ENCODE measurements at regions not wholly inside any gene's neighbourhood (a gene's known extent, or its start where the extent isn't known, plus 50 kb on each side); places are given as distances from the start of the nearest gene placed in this dataset.

- no peaks in the 10 kb centered on the region for H3K4me1 ChIP-seq
- TF ChIP-seq EP300 (IDR thresholded peaks at IDR 0.05) (no peak), CTCF (IDR thresholded peaks at IDR 0.05) (no peak), POLR2A (IDR thresholded peaks at IDR 0.05) (no peak), POLR2AphosphoS5 (IDR thresholded peaks at IDR 0.05) (no peak)
- H3K27me3 ChIP-seq, result no peaks in the 10 kb centered on the region
- no peaks in the 10 kb centered on the region for H3K36me3 ChIP-seq
- H3K9me3 ChIP-seq, result no peaks in the 10 kb centered on the region
- DNase-seq, result no peak
- H3K27ac ChIP-seq, result no peak overlapping the region
- 79 to 85% methylated on average over 3 of the region's 3 CpGs for WGBS, 2 donors
- intact Hi-C loops (cut with DNase I), result no loop called here
- no peak overlapping the region for H3K4me3 ChIP-seq
Observed at GRCh38 chr12:27896419-27896990, 76.0 kb downstream of the PTHLH start.

- Histone ChIP-seq H3K4me1 (no peaks in the 10 kb centered on the region), H3K27me3 (no peaks in the 10 kb centered on the region), H3K36me3 (no peaks in the 10 kb centered on the region), H3K27ac (no peak overlapping the region), H3K4me3 (no peak overlapping the region), H3K9me3 (no peaks in the 10 kb centered on the region)
- 73 to 98% methylated on average over 3 of the region's 3 CpGs for WGBS, 2 donors
- no peak for DNase-seq
- no peak for TF ChIP-seq CTCF (IDR thresholded peaks at IDR 0.05)
- no peak for TF ChIP-seq POLR2AphosphoS5 (IDR thresholded peaks at IDR 0.05)
- no peak for TF ChIP-seq POLR2A (IDR thresholded peaks at IDR 0.05)
- TF ChIP-seq EP300 (IDR thresholded peaks at IDR 0.05), result no peak
- intact Hi-C loops (cut with DNase I), result no loop called here
Observed at GRCh38 chr12:27894309-27894708, 78.2 kb downstream of the PTHLH start.

GRCh38 chr12:27879708-27880107, 92.8 kb downstream of the PTHLH start:
- no peaks in the 10 kb centered on the region for H3K36me3 ChIP-seq
- H3K4me1 ChIP-seq, result no peaks in the 10 kb centered on the region
- H3K4me3 ChIP-seq, result no peak overlapping the region
- intact Hi-C loops (cut with DNase I), result no loop called here
- no peaks in the 10 kb centered on the region for H3K27me3 ChIP-seq
- H3K9me3 ChIP-seq, result peaks cover 0 to 5% (median 0%) of the 10 kb centered on the region in 4 donors
- no peak for DNase-seq
- TF ChIP-seq POLR2A (IDR thresholded peaks at IDR 0.05), result no peak
- no peak for TF ChIP-seq CTCF (IDR thresholded peaks at IDR 0.05)
- no peak for TF ChIP-seq POLR2AphosphoS5 (IDR thresholded peaks at IDR 0.05)
- no peak for TF ChIP-seq EP300 (IDR thresholded peaks at IDR 0.05)
- no peak overlapping the region for H3K27ac ChIP-seq

GRCh38 chr12:27875677-27876076, 95.6 kb upstream of the MANSC4 start:
- 0% methylated on average over 2 of the region's 2 CpGs for WGBS, 2 donors

More at GRCh38 chr12:27875677-27876076, 95.6 kb upstream of the MANSC4 start:
- Histone ChIP-seq H3K36me3 (no peaks in the 10 kb centered on the region), H3K4me1 (no peaks in the 10 kb centered on the region), H3K27me3 (no peaks in the 10 kb centered on the region), H3K4me3 (no peak overlapping the region), H3K27ac (no peak overlapping the region), H3K9me3 (no peaks in the 10 kb centered on the region)
- DNase-seq, result no peak
- TF ChIP-seq POLR2A (IDR thresholded peaks at IDR 0.05), result no peak
- TF ChIP-seq POLR2AphosphoS5 (IDR thresholded peaks at IDR 0.05), result no peak
- TF ChIP-seq EP300 (IDR thresholded peaks at IDR 0.05), result no peak
- TF ChIP-seq CTCF (IDR thresholded peaks at IDR 0.05), result no peak
- intact Hi-C loops (cut with DNase I), result no loop called here
